ENCODE measurements at regions not wholly inside any gene's neighbourhood (a gene's known extent, or its start where the extent isn't known, plus 50 kb on each side); places are given as distances from the start of the nearest gene placed in this dataset.

DNA sequence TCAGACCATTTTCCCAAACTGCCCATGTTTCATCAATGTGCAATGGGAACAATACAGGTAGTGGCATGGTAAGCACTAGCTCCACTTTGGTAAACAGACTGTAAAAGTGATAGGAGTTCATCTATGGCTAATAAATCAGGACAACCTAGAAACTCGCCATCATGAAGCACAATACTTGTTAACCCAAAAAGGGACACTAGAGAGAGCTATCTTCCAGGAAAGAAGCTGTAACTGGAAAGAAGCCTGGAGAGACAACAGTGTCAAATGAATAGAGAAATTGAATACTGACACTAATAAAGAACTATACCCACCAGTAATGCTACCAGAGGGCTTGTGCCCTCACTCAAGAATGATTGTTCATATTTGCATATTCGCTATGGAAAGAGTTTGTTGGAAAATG lies 164.7 kb upstream of the RGS18 start:
- TF ChIP-seq, protein P1, sequence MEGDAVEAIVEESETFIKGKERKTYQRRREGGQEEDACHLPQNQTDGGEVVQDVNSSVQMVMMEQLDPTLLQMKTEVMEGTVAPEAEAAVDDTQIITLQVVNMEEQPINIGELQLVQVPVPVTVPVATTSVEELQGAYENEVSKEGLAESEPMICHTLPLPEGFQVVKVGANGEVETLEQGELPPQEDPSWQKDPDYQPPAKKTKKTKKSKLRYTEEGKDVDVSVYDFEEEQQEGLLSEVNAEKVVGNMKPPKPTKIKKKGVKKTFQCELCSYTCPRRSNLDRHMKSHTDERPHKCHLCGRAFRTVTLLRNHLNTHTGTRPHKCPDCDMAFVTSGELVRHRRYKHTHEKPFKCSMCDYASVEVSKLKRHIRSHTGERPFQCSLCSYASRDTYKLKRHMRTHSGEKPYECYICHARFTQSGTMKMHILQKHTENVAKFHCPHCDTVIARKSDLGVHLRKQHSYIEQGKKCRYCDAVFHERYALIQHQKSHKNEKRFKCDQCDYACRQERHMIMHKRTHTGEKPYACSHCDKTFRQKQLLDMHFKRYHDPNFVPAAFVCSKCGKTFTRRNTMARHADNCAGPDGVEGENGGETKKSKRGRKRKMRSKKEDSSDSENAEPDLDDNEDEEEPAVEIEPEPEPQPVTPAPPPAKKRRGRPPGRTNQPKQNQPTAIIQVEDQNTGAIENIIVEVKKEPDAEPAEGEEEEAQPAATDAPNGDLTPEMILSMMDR (IDR thresholded peaks at IDR 0.05) = no peak
- TF ChIP-seq POLR2A (IDR thresholded peaks at IDR 0.05) = no peak

Data from vagina (tissue), 2 donors.